H9 (cell line): ENCODE measurements at regions not wholly inside any gene's neighbourhood (a gene's known extent, or its start where the extent isn't known, plus 50 kb on each side); places are given as distances from the start of the nearest gene placed in this dataset.

Experiments
- DNase-seq: peaks from one replicate; pipeline ENCODE4 v3.0.0-alpha.2; 2017
- H2AFZ ChIP-seq: one replicate; pipeline ENCODE4 v1.6.1; 2013; ENCODE audit warnings: mild to moderate bottlenecking, low read length, control low read depth, moderate library complexity
- H2AK5ac ChIP-seq: 2 replicates; pipeline ENCODE4 v1.6.1; 2013; ENCODE audit warnings: low read length, control low read depth, mixed read lengths; ENCODE audit not compliant: insufficient read length
- H2BK120ac ChIP-seq: one replicate; pipeline ENCODE4 v1.6.1; 2013; ENCODE audit warnings: low read depth, mild to moderate bottlenecking, low read length, control low read depth, inconsistent platforms; ENCODE audit not compliant: poor library complexity, severe bottlenecking
- H2BK12ac ChIP-seq: 2 replicates; pipeline ENCODE4 v1.6.1; 2013; ENCODE audit warnings: low read length, control low read depth, mixed read lengths, low read depth; ENCODE audit not compliant: insufficient read length
- H2BK15ac ChIP-seq: 2 replicates; pipeline ENCODE4 v1.6.1; 2013; ENCODE audit warnings: low read depth, low read length, control low read depth
- H2BK20ac ChIP-seq: one replicate; pipeline ENCODE4 v1.6.1; 2013; ENCODE audit warnings: low read depth, mild to moderate bottlenecking, low read length, control low read depth, inconsistent platforms; ENCODE audit not compliant: poor library complexity, severe bottlenecking
- H2BK5ac ChIP-seq: 2 replicates; pipeline ENCODE4 v1.6.1; 2013; ENCODE audit warnings: low read length, control low read depth, mixed read lengths; ENCODE audit not compliant: insufficient read length
- H3K14ac ChIP-seq: 2 replicates; pipeline ENCODE4 v1.6.1; 2013; ENCODE audit warnings: low read length, control low read depth; ENCODE audit not compliant: insufficient read depth
- H3K18ac ChIP-seq: 2 replicates; pipeline ENCODE4 v1.6.1; 2013; ENCODE audit warnings: low read depth, mild to moderate bottlenecking, mixed read lengths, low read length, control low read depth; ENCODE audit not compliant: insufficient read length
- H3K23ac ChIP-seq: 2 replicates; pipeline ENCODE4 v1.6.1; 2013; ENCODE audit warnings: low read length, control low read depth, mixed read lengths, low read depth; ENCODE audit not compliant: insufficient read length
- H3K23me2 ChIP-seq: 2 replicates; pipeline ENCODE4 v1.6.1; 2013; ENCODE audit warnings: low read depth, mild to moderate bottlenecking, mixed read lengths, low read length, control low read depth; ENCODE audit not compliant: insufficient read length, poor library complexity, severe bottlenecking
- H3K27ac ChIP-seq: 2 replicates; pipeline ENCODE4 v1.5.1; 2013; ENCODE audit warnings: low read length, control low read depth, mixed read lengths, low read depth; ENCODE audit not compliant: insufficient read length
- H3K27me3 ChIP-seq: 2 replicates; pipeline ENCODE4 v1.6.1; 2013; ENCODE audit warnings: low read length, control low read depth, inconsistent platforms; ENCODE audit not compliant: insufficient read depth
- H3K4ac ChIP-seq: 2 replicates; pipeline ENCODE4 v1.6.1; 2013; ENCODE audit warnings: low read depth, mild to moderate bottlenecking, control low read depth, inconsistent platforms, low read length, moderate library complexity
- H3K4me1 ChIP-seq: 2 replicates; pipeline ENCODE4 v1.6.1; 2013; ENCODE audit warnings: low read length, control low read depth, inconsistent platforms; ENCODE audit not compliant: insufficient read depth
- H3K4me2 ChIP-seq: 2 replicates; pipeline ENCODE4 v1.6.1; 2013; ENCODE audit warnings: low read length, control low read depth, mixed read lengths; ENCODE audit not compliant: insufficient read length, insufficient read depth
- H3K56ac ChIP-seq: 2 replicates; pipeline ENCODE4 v1.6.1; 2013; ENCODE audit warnings: low read depth, mild to moderate bottlenecking, mixed read lengths, low read length, control low read depth; ENCODE audit not compliant: insufficient read length
- H3K79me1 ChIP-seq: 2 replicates; pipeline ENCODE4 v1.6.1; 2013; ENCODE audit warnings: low read depth, mild to moderate bottlenecking, moderate library complexity, low read length, control low read depth, inconsistent platforms; ENCODE audit not compliant: insufficient read depth, poor library complexity, severe bottlenecking
- H3K79me2 ChIP-seq: 2 replicates; pipeline ENCODE4 v1.6.1; 2013; ENCODE audit warnings: low read length, control low read depth, inconsistent platforms; ENCODE audit not compliant: insufficient read depth
- H3K9ac ChIP-seq: 2 replicates; pipeline ENCODE4 v1.6.1; 2013; ENCODE audit warnings: low read length, control low read depth, mixed read lengths; ENCODE audit not compliant: insufficient read length; ENCODE audit errors: extremely low read depth
- H3K9me3 ChIP-seq: one replicate; pipeline ENCODE4 v1.6.1; 2013; ENCODE audit warnings: low read depth, low read length, inconsistent platforms; ENCODE audit not compliant: control insufficient read depth
- H3T11ph ChIP-seq: one replicate; pipeline ENCODE4 v1.6.1; 2013; ENCODE audit warnings: mild to moderate bottlenecking, low read length, control low read depth, inconsistent platforms
- H4K20me1 ChIP-seq: one replicate; pipeline ENCODE4 v1.6.1; 2013; ENCODE audit not compliant: control insufficient read depth, insufficient read length, insufficient read depth
- H4K5ac ChIP-seq: 2 replicates; pipeline ENCODE4 v1.6.1; 2013; ENCODE audit warnings: low read depth, mild to moderate bottlenecking, mixed read lengths, low read length, control low read depth; ENCODE audit not compliant: insufficient read length
- H4K8ac ChIP-seq: replicated peaks from 2 replicates; pipeline ENCODE4 v1.6.1; 2013; ENCODE audit warnings: low read length, control low read depth, mixed read lengths, low read depth; ENCODE audit not compliant: insufficient read length
- H4K91ac ChIP-seq: 2 replicates; pipeline ENCODE4 v1.6.1; 2013; ENCODE audit warnings: low read depth, mild to moderate bottlenecking, moderate library complexity, mixed read lengths, low read length, control low read depth; ENCODE audit not compliant: insufficient read length
- H3K27ac Mint-ChIP-seq, 3 experiments: 2 replicates in 2 of 3; 3 replicates in 1 of 3; pipeline ENCODE4 v1.8.0; 2020 to 2021; ENCODE audit warnings: mixed read lengths in 3 of 3, mild to moderate bottlenecking in 1 of 3, moderate library complexity in 1 of 3
- H3K27me3 Mint-ChIP-seq: 2 replicates; pipeline ENCODE4 v1.8.0; 2021; ENCODE audit warnings: low read depth, mild to moderate bottlenecking, moderate library complexity, mixed read lengths
- H3K36me3 Mint-ChIP-seq, 3 experiments: 2 replicates in 2 of 3; 3 replicates in 1 of 3; pipeline ENCODE4 v1.8.0; 2020 to 2021; ENCODE audit warnings: low read depth in 3 of 3, mixed read lengths in 3 of 3; ENCODE audit not compliant: insufficient read depth in 1 of 3
- H3K4me1 Mint-ChIP-seq, 2 experiments: 2 replicates each; pipeline ENCODE4 v1.8.0; 2020; ENCODE audit warnings: mixed read lengths in 2 of 2
- H3K4me3 Mint-ChIP-seq, 2 experiments: 2 replicates in 1 of 2; 3 replicates in 1 of 2; pipeline ENCODE4 v1.8.0; 2020 to 2021; ENCODE audit warnings: mild to moderate bottlenecking in 2 of 2, mixed read lengths in 2 of 2, moderate library complexity in 1 of 2
- H3K9me3 Mint-ChIP-seq, 2 experiments: 2 replicates in 1 of 2; 3 replicates in 1 of 2; pipeline ENCODE4 v1.8.0; 2020; ENCODE audit warnings: mild to moderate bottlenecking in 2 of 2, mixed read lengths in 2 of 2, moderate library complexity in 1 of 2
- WGBS: extraction: QIAGEN DNeasy Blood & Tissue Kit; methylation state at CpG from one replicate; pipeline ENCODE4 v1.1.7; 2013; ENCODE audit warnings: missing lambda C conversion rate, low lambda C conversion rate, mixed read lengths; ENCODE audit not compliant: insufficient read length; ENCODE audit errors: extremely low coverage; 5-methylcytosine and 5-hydroxymethylcytosine counted together
- TF ChIP-seq, protein P1 (sequence below): fragments of 200-600 bp; sonication (generic); conservative IDR thresholded peaks from 3 replicates; pipeline ENCODE4 v1.8.0; 2021; ENCODE audit warnings: antibody characterized with exemption, mild to moderate bottlenecking

DNA sequence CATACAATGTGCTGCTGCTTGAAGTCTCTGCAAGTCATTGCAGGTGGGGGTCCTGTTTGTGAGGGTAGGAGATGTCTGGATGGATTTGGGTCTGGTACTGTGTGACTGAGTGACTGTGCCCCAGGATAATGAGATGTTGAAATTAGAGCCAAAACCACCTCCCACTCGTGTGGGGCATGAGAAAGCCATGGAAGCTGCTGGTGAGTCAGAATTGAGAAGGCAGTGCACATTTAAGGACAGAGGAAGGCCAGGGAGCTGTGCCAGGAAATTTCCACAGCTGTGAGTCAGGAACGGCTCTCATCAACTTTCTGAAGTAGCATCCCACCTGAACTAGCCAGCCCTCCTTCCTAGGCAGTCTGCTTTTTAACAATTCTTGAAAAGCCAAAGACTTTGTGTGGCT, 229.8 kb downstream of the DRD1 start:
- H3K36me3 Mint-ChIP-seq: no peaks in the 10 kb centered on the region; a peak in 1 of 7 replicates
- H3K9me3 Mint-ChIP-seq: no peaks in the 10 kb centered on the region
- no peak overlapping the region for H3K14ac ChIP-seq

More for the DNA sequence above, 229.8 kb downstream of the DRD1 start:
- Histone ChIP-seq H3K4me1 (no peaks in the 10 kb centered on the region), H3K18ac (no peak overlapping the region), H3K27ac (no peak overlapping the region), H2BK5ac (no peak overlapping the region), H3K23me2 (no peaks in the 10 kb centered on the region), H3K23ac (no peak overlapping the region), H2BK120ac (no peak overlapping the region), H3K4ac (no peak overlapping the region), H3K56ac (no peak overlapping the region), H4K8ac (no peak overlapping the region), H3K79me2 (no peaks in the 10 kb centered on the region), H2AK5ac (no peak overlapping the region), H3K27me3 (no peaks in the 10 kb centered on the region), H3K9ac (no peak overlapping the region), H4K91ac (no peak overlapping the region), H2BK20ac (no peak overlapping the region), H2AFZ (no peak overlapping the region), H3T11ph (no peak overlapping the region), H3K9me3 (no peaks in the 10 kb centered on the region), H4K5ac (no peak overlapping the region), H2BK15ac (no peak overlapping the region), H2BK12ac (no peak overlapping the region), H3K4me2 (no peak overlapping the region), H4K20me1 (no peaks in the 10 kb centered on the region), H3K79me1 (no peaks in the 10 kb centered on the region)
- TF ChIP-seq, protein P1, sequence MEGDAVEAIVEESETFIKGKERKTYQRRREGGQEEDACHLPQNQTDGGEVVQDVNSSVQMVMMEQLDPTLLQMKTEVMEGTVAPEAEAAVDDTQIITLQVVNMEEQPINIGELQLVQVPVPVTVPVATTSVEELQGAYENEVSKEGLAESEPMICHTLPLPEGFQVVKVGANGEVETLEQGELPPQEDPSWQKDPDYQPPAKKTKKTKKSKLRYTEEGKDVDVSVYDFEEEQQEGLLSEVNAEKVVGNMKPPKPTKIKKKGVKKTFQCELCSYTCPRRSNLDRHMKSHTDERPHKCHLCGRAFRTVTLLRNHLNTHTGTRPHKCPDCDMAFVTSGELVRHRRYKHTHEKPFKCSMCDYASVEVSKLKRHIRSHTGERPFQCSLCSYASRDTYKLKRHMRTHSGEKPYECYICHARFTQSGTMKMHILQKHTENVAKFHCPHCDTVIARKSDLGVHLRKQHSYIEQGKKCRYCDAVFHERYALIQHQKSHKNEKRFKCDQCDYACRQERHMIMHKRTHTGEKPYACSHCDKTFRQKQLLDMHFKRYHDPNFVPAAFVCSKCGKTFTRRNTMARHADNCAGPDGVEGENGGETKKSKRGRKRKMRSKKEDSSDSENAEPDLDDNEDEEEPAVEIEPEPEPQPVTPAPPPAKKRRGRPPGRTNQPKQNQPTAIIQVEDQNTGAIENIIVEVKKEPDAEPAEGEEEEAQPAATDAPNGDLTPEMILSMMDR: no peak
- no peak for DNase-seq
- WGBS: no CpG with 5 or more reads among the region's 2 CpGs
- Mint-ChIP-seq H3K4me1 (peaks cover 8 to 9% of the 10 kb centered on the region in 2 experiments; a peak in 3 of 4 replicates), H3K27me3 (peaks cover 5% of the 10 kb centered on the region; the same call in 1 of the 2 replicates), H3K4me3 (no peak overlapping the region), H3K27ac (no peak overlapping the region)
